Inflammatory macrophage (primary cell): ENCODE measurements at regions not wholly inside any gene's neighbourhood (a gene's known extent, or its start where the extent isn't known, plus 50 kb on each side); places are given as distances from the start of the nearest gene placed in this dataset.
"Not testable (repeated sequence)": the region's sequence is repeated elsewhere in the genome, so short reads cannot be mapped to it uniquely, and the experiment has no call there.

Experiments
- DNase-seq, 2 donors: peaks; one replicate each; pipeline ENCODE4 v3.0.0-alpha.2; 2020 to 2022

DNA sequence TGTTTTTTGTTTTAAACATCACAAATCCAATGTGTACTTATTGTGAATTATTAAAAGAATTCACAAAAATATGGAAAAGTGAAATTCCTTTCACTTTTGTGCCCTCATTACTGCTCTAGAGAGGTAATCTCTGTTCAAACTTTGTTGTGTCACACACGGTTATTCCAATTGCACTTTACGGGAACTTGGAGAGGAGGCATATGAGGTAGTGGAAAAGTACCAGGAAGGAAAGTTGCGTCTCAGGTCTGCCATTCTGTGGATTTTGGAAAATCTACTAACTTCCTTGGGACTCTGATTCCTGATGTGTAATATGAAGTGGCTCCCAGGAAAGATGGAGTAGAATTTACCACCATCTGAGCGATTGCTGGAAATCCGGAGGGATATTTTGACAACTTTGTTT lies 90.9 kb upstream of the DCN start:
- no peak for DNase-seq

DNA sequence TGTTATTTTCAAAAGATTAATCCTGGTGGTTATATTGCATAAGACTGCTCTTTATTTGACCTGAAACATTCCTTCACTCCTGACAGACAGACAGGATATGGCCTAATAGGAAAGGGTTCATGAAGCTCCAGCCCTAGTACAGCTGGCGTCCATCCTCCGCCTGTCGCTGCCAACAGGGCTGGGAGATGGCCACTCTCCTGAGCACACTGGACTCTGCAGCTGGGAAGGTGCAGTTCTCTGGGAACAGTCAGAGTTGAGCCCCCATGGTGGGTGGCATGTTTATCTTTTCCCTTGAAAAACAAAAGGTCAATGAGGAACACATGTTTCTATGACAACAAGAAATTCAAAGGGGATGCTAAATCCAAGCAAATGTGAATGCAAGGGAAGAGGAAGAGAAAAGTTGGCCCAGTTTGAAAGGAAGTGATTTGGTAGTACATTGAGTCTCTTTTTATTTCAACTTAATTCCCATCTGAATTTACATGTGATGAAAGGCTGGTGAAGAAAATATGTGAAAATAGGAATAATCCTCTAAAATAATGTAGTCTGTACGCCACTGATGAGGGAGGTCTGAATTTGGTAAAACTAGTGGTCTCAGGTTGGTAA lies 89.9 kb upstream of the DCN start:
- no peak for DNase-seq

DNA sequence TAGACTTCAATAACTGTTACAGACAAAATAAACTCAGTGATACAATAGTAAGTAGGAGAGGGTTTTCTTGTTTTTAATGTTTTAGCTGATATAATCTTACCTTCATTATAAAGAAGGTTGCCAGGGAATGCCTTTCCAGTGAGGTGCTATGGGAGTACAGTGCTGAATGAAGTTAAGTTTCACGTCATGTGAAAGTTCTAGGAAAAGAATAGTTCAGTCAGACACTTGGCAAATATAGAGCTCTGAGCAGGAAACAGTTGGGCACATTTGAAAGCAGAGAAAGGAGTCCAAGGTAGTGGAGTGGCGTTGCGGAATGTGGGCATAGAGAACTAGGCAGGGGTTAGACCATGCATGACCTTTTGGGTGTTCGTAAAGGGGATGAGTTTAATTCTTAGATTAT lies 88.6 kb upstream of the DCN start:
- DNase-seq, result no peak

DNA sequence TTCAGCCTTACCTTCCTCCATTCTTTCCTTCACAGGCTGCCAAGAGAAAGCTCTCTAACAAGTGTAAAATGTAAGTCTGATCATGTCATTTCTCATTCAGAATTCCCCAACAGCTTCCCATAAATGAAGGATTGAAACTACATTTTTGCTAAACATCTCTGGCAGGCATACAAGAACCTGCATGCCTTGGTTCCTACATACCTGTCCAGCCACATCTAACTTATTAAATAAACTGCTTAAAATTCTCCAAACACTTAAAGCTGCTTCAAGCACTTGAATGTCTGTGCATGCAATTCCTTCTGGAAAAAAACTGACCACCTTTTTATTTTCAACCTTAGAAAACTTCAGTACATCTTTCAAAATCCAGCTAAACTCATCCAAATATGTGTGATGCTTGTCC lies 84.4 kb upstream of the DCN start:
- no peak for DNase-seq

DNA sequence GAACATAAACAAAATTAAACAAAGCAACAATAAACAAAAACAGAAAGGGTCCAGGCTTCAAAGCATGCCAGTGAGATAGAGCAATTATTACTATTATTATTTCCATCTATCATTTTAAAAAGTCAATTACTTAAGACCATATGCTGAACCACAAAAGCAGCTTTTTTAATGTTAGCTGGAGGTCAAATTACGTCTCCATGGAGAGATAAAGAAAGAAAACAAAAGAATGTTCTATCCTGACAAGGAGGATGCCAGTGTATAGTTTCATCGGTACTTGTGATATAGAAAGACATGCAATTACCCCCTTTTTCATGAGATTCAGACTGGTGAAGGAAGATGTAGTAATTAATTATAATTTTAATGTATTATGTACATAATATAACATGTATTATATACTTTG lies 81.6 kb upstream of the DCN start:
- no peak for DNase-seq

DNA sequence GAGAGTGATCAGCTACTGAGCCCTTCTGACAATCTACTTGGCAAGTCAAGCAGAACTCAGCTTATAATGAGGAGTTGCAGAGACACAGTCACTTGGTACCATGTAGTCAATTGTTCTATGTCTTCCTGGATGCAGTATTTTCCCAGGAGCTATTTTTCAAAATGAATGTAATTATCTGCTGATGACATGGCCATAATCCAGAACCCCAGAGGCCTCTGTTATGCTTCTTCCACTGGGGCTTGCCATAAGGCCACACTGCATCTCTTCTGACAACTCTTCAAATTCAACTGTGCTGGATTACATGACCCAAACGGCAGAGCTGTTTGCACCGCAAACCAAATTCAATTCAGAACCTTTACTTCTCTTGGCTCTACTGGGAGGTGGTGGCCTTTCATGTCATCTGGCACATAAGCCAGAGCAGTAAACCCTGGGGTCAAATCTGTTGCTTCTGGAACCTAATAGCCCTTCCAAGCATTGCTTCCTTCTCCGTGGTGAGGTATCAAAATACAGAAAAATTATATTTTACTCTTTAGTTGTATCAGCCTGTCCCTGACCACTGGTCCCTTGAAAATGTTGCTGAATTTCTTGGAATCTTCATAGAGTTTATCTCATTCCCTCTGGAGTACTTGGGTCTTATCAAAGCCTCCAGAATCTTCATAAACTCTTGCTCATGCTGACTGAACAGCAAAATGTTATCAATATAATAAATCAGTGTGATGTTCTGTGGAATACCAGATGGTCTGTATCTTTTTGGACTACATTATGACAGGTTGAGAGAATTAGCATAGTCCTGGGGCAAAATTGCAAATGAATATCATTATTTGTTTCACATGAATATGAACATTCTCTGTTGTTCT lies 79.4 kb upstream of the DCN start:
- DNase-seq, result no peak

DNA sequence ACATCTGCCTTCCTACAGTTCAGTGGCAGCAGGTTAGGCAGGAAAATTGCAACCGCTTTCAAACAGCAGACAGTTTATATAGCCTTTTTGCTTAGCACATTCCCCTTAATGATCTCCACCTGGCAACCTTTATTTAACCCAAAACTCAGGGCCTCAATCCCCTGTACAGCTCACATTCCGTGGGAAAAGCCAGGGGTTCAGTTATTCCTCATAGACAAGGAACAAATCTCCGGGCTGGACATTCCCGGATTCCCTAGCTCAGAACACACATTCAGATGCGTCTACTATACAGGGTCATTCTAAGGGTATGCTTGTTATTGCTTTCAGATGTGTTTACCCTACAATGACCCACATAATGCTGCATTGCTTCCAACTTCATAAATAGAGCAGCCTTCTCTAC lies 73.8 kb upstream of the DCN start:
- no peak for DNase-seq

DNA sequence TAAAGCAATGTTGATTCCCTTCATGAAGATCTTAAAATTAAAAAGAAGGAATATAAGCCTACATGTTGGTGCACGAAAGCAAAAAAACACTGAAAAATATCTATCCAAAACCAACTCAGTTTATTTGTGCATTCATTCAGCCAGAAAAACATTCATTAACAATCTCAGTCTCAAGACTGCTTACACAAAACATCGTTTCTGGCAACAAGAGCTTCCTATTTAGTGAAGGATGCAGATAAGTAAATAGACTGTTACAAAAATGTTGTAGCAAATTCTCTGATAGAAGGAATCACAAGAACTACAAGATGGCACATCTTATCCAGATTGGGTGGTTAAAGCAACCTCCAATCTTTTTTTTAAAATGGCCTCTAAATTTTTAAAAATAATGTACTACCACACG lies 69.7 kb upstream of the DCN start:
- DNase-seq, result no peak

DNA sequence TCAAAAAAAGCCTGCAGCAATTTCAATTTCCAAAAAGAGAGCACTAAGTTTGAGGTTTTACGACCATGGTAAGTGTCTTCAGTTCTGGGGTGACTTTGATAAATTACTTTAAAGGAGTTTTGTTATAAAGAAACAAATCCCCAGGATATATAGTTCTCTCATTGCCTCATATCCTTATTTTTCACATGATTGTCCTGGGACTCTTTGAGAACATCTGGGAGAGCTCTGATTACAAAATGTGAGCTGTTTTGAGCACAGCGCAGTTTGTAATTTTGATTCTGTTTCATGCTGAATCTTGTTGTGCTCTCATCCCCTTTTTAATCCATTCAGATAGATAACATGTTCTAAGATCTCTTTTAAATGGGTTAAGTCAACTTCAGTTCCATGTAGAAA lies 67.7 kb upstream of the DCN start:
- DNase-seq, result no peak

DNA sequence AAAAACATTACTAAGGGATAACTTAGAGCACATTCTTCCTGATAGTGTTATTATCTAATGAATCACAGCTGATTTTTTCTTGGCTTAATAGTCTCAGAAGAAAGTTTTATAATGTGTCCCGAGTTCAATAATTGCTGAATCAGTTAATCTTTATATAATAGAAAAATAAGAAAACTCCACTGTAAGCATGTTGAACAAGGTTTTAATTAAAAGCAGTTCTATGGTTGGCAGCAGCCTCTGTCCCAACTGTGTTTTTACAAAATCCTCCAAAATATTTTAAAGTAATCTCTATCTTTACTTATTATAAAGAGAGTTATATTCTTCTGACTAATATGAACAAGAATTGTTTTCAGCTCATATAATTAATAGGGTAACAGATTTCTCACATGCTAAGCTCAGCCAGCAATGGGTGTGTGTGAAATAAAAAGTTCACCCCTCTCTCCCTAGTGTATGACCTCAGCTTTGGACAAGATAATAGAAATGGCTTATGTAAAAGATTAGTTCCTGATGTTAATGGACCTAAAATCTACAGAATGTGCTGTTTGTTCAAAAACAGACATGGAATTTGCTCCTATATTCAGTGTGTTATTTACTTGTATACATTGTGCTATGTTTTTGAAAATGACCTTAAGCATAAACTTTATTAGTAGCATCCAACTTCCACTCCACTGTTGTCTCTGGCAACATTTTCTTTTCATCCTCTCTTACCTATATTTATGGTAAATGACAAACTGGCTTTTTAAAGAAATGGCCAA lies 67.1 kb upstream of the DCN start:
- DNase-seq, result no peak

DNA sequence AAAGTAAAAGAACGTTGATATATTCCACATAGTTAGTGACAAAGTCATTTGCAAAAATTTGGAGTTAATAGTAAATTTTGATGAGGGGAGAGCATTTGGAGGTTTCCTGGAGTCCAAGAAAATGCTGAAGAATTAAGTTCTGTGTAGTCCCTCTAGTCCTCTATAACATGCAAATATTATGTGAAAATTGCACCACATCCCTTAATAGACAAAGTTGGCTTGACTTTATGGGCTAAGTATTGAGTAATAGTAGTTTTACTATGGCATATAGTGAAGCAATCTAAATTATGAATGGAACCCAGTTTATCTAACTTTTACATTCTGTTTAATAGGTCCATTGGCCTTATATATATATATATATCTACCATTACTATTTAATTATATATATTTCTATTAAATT lies 66.4 kb upstream of the DCN start:
- DNase-seq, result no peak

DNA sequence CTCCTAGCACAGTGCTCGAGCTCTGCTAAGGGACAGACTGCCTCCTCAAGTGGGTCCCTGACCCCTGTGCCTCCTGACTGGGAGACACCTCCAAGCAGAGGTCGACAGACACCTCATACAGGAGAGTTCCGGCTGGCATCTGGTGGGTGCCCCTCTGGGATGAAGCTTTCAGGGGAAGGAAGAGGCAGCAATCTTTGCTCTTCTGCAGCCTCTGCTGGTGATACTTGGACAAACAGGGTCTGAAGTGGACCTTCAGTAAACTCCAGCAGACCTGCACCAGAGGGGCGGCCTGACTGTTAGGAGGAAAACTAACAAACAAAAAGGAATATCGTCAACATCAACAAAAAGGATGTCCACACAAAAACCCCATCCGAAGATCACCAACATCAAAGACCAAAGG lies 60.6 kb upstream of the DCN start:
- not testable (repeated sequence) for DNase-seq

DNA sequence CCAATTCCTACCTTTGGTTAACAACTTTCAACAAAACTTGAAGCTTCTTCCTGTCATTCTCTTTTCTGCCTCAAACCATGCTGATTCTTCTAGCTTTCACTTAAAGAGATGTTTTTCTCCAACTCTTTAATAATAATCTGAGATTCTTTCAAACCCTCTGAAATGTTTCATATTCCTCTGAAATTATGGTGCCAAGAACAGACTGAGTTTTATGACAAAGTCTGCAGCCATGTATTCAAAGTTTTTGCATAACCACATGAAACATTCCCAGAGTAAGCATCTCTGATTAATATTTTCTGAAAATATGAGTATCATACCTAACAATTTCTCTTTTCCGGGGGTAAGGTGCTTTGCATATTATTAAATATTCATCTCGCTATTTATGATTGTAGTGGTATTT lies 59.1 kb upstream of the DCN start:
- DNase-seq, result no peak

DNA sequence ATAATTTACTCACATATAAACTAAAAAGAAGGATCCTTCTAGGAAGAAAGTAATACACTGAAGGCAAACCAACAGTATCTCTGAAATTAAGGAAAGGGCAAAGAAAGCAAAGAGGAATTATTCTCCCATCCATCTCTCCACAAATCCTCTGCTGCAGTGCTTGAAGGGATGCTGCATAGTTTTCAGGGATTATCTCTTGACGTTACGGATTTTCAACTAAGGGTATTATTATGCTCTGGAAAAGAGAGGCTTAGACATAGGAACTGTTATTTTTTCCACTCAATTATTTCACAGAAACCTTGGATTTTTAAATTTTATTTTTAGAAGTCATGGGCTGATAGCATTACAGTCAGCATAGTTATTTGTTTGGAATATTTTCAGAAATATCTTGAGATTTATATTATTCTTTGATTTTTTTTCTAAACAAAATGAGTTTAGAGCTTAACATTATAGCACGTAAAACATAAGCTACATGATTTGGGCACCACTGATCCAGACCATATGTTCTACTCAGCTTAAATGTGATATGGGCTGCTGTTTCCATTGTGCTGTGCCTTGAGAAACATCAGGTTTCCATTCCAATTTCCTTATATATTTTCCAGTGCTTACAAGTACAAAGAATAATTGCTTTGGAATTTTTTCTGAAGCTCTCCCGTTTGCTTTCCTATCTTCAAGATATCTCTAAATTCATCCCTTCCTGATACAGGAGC lies 57.9 kb upstream of the DCN start:
- DNase-seq, result no peak

DNA sequence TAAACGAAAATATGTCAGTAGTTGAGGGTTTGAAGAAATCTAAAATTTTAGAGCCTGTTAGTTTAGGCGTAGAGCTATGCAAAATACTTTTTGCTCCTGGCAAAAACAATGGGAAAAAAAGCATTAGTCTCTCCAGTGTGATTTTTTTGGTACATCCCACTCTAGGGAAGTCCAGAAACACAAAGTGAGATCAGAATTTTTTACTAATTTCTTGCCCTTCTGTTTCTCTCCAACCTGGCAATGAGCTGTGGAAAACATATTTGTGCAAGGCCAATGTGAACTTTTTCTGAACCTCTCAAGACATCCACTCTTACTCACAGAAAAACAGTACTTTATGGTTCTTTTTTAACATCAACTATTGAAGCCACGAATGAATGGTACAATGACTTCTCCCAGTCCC lies 56.9 kb upstream of the DCN start:
- no peak for DNase-seq
